B cell (primary cell): ENCODE measurements at regions not wholly inside any gene's neighbourhood (a gene's known extent, or its start where the extent isn't known, plus 50 kb on each side); places are given as distances from the start of the nearest gene placed in this dataset.

ENCODE experiments used
- ATAC-seq: fragments of 200-7000 bp; cut with Tn5 transposase; one replicate; pipeline ENCODE4 v1.10.0; 2021; ENCODE audit warnings: low read depth, mild to moderate bottlenecking, moderate number of reproducible peaks, moderate library complexity
- CTCF ChIA-PET: fragments of 350-600 bp; sonication (Branson Sonifier 250); formaldehyde crosslinking; loops from one replicate; lab custom pipeline; 2021; ENCODE audit warnings: antibody characterized with exemption, inconsistent platforms; lab: Charles Lee
- POLR2A ChIA-PET: fragments of 350-600 bp; sonication (Branson Sonifier 250); formaldehyde crosslinking; loops from one replicate; lab custom pipeline; 2021; ENCODE audit warnings: antibody characterized with exemption; lab: Charles Lee
- DNase-seq: peaks from one replicate; pipeline ENCODE4 v3.0.0; 2013
- H2AFZ ChIP-seq: 2 replicates; pipeline ENCODE4 v1.6.1; 2012; ENCODE audit warnings: mild to moderate bottlenecking, low read depth, low read length; ENCODE audit not compliant: insufficient read depth, poor library complexity, severe bottlenecking
- H3K27ac ChIP-seq, 2 donors: 1 replicate in 1 of 2; 2 replicates in 1 of 2; pipeline ENCODE4 v1.5.1; 2012 to 2013; ENCODE audit warnings: low read length in 2 of 2, mild to moderate bottlenecking in 2 of 2, moderate library complexity in 1 of 2
- H3K27me3 ChIP-seq, 4 experiments: fragments of 200-600 bp in 1 of 4; sonication (generic) in 1 of 4; replicated peaks in 1 of 4; 1 replicate in 2 of 4; 2 replicates in 2 of 4; pipeline versions ENCODE4 v1.6.1 to v1.7.0; 2013 to 2016; ENCODE audit warnings: low read length in 3 of 4, mild to moderate bottlenecking in 2 of 4, mixed read lengths in 1 of 4, moderate library complexity in 1 of 4; ENCODE audit not compliant: insufficient read depth in 4 of 4, control insufficient read depth in 3 of 4; ENCODE audit errors: control extremely low read depth in 1 of 4
- H3K36me3 ChIP-seq, 2 experiments: replicated peaks in 1 of 2; 1 replicate in 1 of 2; 2 replicates in 1 of 2; pipeline versions ENCODE4 v1.6.1 to v1.7.1; 2013; ENCODE audit warnings: low read length in 1 of 2; ENCODE audit not compliant: insufficient read depth in 2 of 2, control insufficient read depth in 1 of 2; ENCODE audit errors: control extremely low read depth in 1 of 2, extremely low read depth in 1 of 2
- H3K4me1 ChIP-seq, 2 donors: fragments of 200-600 bp in 1 of 2; sonication (generic) in 1 of 2; 1 replicate in 1 of 2; 2 replicates in 1 of 2; pipeline versions ENCODE4 v1.5.1 to v1.6.1; 2013 to 2017; ENCODE audit warnings: low read length in 2 of 2; ENCODE audit not compliant: control insufficient read depth in 2 of 2, insufficient read depth in 2 of 2
- H3K4me2 ChIP-seq: replicated peaks from 2 replicates; pipeline ENCODE3; 2012; ENCODE audit warnings: mild to moderate bottlenecking, low read depth, low read length; ENCODE audit not compliant: poor library complexity, severe bottlenecking
- H3K4me3 ChIP-seq, 5 experiments: fragments of 200-600 bp in 1 of 5; sonication (generic) in 1 of 5; 1 replicate in 3 of 5; 2 replicates in 2 of 5; pipeline versions ENCODE4 v1.5.1 to v1.7.0; 2011 to 2016; ENCODE audit warnings: low read length in 4 of 5, mild to moderate bottlenecking in 4 of 5, low read depth in 2 of 5, control low read depth in 1 of 5, moderate library complexity in 1 of 5; ENCODE audit not compliant: insufficient read depth in 1 of 5; ENCODE audit errors: control extremely low read depth in 1 of 5, extremely low read depth in 1 of 5
- H3K79me2 ChIP-seq: fragments of 200-600 bp; sonication (generic); one replicate; pipeline ENCODE4 v1.6.0; 2016; ENCODE audit warnings: low read length; ENCODE audit not compliant: control insufficient read depth, insufficient read depth
- H3K9ac ChIP-seq: fragments of 200-600 bp; sonication (generic); 2 replicates; pipeline ENCODE4 v1.6.1; 2017; ENCODE audit warnings: mild to moderate bottlenecking, low read length, moderate library complexity
- H3K9me3 ChIP-seq, 3 donors: one replicate each; pipeline versions ENCODE4 v1.6.1 to v1.7.1; 2013; ENCODE audit warnings: low read length in 2 of 3; ENCODE audit not compliant: control insufficient read depth in 2 of 3, insufficient read depth in 1 of 3; ENCODE audit errors: control extremely low read depth in 1 of 3
- H4K20me1 ChIP-seq: 2 replicates; pipeline ENCODE4 v1.6.0; 2012; ENCODE audit warnings: mild to moderate bottlenecking, low read length; ENCODE audit not compliant: insufficient read depth, control insufficient read depth, poor library complexity, severe bottlenecking
- H3K27ac Mint-ChIP-seq: one replicate; pipeline ENCODE4 v1.8.0; 2021; ENCODE audit warnings: mixed read lengths
- H3K27me3 Mint-ChIP-seq: one replicate; pipeline ENCODE4 v1.8.0; 2021; ENCODE audit warnings: mixed read lengths
- H3K4me1 Mint-ChIP-seq: one replicate; pipeline ENCODE4 v1.8.0; 2021; ENCODE audit warnings: mixed read lengths
- H3K4me3 Mint-ChIP-seq: one replicate; pipeline ENCODE4 v1.8.0; 2021; ENCODE audit warnings: mixed read lengths
- H3K9me3 Mint-ChIP-seq: one replicate; pipeline ENCODE4 v1.8.0; 2022; ENCODE audit warnings: mixed read lengths; ENCODE audit not compliant: insufficient read depth
- EZH2 ChIP-seq: IDR thresholded peaks from 2 replicates; pipeline ENCODE4 v1.6.1; 2012; ENCODE audit warnings: borderline replicate concordance, low read depth, mild to moderate bottlenecking, moderate library complexity, low read length; ENCODE audit not compliant: insufficient read depth, poor library complexity, severe bottlenecking
- WGBS: methylation state at CpG from one replicate; pipeline ENCODE4 v1.1.5; 2013; ENCODE audit warnings: missing lambda C conversion rate; ENCODE audit not compliant: insufficient coverage; 5-methylcytosine and 5-hydroxymethylcytosine counted together
- intact Hi-C: fragments of 100-400 bp; cut with micrococcal nuclease; formaldehyde crosslinking; loops from one replicate; pipeline ENCODE4 v1.10.0; 2022
- TF ChIP-seq, protein P1 (sequence below): fragments of 200-600 bp; IDR thresholded peaks from one replicate; pipeline ENCODE4 v1.8.0; 2022; ENCODE audit warnings: antibody characterized with exemption, mild to moderate bottlenecking

DNA sequence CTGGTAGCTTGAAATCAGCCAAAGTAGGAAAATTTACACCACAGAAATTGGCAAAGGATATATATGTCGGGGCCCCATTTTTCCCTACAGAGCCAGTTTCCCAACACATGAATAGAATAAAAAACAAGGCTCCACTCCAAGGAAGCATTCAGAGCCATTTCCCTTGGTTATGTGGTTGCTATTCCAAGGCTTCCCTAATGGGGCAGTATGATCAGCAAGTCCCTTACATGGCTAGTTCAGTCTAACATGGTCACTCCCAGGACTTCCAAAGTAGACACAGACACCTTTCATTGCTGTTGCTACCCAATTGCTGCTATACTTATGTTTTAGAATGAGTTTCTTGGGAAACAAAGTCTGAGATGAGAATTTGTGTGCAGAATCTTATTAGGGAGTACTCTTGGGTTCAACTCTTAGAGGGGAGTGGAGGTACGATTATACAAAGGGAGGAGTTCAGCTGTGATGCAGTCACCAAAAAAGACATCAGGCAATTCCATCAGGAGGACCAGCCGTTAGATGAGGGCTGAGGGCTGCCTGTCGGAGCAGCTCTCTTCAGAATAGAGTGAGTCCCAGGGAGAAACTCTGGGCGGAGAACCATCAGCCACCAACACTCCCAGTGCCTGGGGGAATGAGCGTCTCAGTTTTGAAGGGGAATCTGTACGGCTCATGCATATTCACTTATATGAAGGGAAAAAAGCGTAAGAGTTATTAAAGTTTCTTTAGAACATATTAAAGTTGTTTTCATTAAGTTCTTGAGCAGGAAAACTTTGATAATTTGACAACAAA, 92.9 kb downstream of the C21orf91 start:
- intact Hi-C loops = no loop called here
- Histone ChIP-seq H3K9ac (no peak overlapping the region), H3K79me2 (no peaks in the 10 kb centered on the region), H3K4me3 (no peak overlapping the region), H3K9me3 (no peaks in the 10 kb centered on the region), H3K36me3 (no peaks in the 10 kb centered on the region), H4K20me1 (no peaks in the 10 kb centered on the region), H3K27ac (no peak overlapping the region), H2AFZ (no peak overlapping the region), H3K4me1 (no peaks in the 10 kb centered on the region), H3K4me2 (no peak overlapping the region), H3K27me3 (peaks cover 0 to 5% (median 0%) of the 10 kb centered on the region in 4 experiments)
- Mint-ChIP-seq H3K9me3 (no peaks in the 10 kb centered on the region), H3K4me3 (no peak overlapping the region), H3K27me3 (no peaks in the 10 kb centered on the region), H3K27ac (no peak overlapping the region), H3K4me1 (no peaks in the 10 kb centered on the region)
- DNase-seq (no peak), ATAC-seq (no peak)
- TF ChIP-seq, protein P1, sequence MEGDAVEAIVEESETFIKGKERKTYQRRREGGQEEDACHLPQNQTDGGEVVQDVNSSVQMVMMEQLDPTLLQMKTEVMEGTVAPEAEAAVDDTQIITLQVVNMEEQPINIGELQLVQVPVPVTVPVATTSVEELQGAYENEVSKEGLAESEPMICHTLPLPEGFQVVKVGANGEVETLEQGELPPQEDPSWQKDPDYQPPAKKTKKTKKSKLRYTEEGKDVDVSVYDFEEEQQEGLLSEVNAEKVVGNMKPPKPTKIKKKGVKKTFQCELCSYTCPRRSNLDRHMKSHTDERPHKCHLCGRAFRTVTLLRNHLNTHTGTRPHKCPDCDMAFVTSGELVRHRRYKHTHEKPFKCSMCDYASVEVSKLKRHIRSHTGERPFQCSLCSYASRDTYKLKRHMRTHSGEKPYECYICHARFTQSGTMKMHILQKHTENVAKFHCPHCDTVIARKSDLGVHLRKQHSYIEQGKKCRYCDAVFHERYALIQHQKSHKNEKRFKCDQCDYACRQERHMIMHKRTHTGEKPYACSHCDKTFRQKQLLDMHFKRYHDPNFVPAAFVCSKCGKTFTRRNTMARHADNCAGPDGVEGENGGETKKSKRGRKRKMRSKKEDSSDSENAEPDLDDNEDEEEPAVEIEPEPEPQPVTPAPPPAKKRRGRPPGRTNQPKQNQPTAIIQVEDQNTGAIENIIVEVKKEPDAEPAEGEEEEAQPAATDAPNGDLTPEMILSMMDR = no peak
- no peak for TF ChIP-seq EZH2
- WGBS = 95% methylated on average over 2 of the region's 8 CpGs
- ChIA-PET CTCF (no interaction called here), POLR2A (no interaction called here)

DNA sequence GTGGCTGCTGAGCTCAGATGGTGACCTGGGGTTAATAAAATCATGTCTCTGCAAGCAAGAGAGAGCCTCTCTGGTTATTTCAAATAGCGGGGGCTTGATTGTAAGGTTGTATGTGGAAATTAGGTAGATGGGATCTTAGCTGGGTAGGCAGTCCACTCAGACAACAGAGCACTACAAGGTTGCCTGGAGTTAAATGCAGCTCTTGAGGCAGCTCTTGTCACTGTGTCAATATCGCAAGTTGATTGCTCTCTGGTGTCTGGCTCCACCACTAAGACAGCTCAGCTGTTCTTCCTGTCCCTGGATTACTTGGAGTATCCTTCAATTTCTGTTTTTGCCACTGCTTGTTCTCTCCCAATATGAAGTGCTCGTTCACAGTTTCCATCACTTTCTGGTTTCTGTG, 93.8 kb downstream of the C21orf91 start:
- no peak for ATAC-seq
- H3K4me3 Mint-ChIP-seq = no peak overlapping the region
- WGBS = 96% methylated on average over 3 of the region's 3 CpGs
- no peak for DNase-seq
- POLR2A ChIA-PET = no interaction called here
- Histone ChIP-seq H3K27me3 (peaks cover 0 to 5% (median 0%) of the 10 kb centered on the region in 4 experiments), H3K4me2 (no peak overlapping the region), H4K20me1 (no peaks in the 10 kb centered on the region), H3K4me1 (no peaks in the 10 kb centered on the region), H2AFZ (no peak overlapping the region), H3K79me2 (no peaks in the 10 kb centered on the region), H3K9ac (no peak overlapping the region), H3K4me3 (no peak overlapping the region), H3K9me3 (no peaks in the 10 kb centered on the region), H3K36me3 (no peaks in the 10 kb centered on the region), H3K27ac (no peak overlapping the region)
- no peaks in the 10 kb centered on the region for H3K27me3 Mint-ChIP-seq
- CTCF ChIA-PET = interaction anchor here (0.9 kb wide), 1 partner anchor 197 kb away, joined by 6 read pairs; no protein-coding TSS in a partner anchor
- TF ChIP-seq, protein P1 = no peak
- TF ChIP-seq EZH2 = no peak
- intact Hi-C loops = no loop called here
- H3K4me1 Mint-ChIP-seq = no peaks in the 10 kb centered on the region
- no peak overlapping the region for H3K27ac Mint-ChIP-seq
- no peaks in the 10 kb centered on the region for H3K9me3 Mint-ChIP-seq
